ENCODE measurements at regions not wholly inside any gene's neighbourhood (a gene's known extent, or its start where the extent isn't known, plus 50 kb on each side); places are given as distances from the start of the nearest gene placed in this dataset.

- DNase-seq (ENCODE audit: low read depth in 1 of 2, low spot score in 2 of 2) (no peak), FAIRE-seq (no peak)
- Histone ChIP-seq H3K56ac (replicated peaks; ENCODE audit: insufficient read length, low read depth, low read length) (no peak overlapping the region), H2AFZ (ENCODE audit: low read length) (no peak overlapping the region), H3K4me3 (ENCODE audit: extremely low read depth in 1 of 4, insufficient read depth in 2 of 4, low read depth in 3 of 4, low read length in 4 of 4) (no peak overlapping the region), H3K36me3 (ENCODE audit: control insufficient read depth in 2 of 4, insufficient read depth in 4 of 4, low read length in 3 of 4) (no peaks in the 10 kb centered on the region), H2BK120ac (replicated peaks; ENCODE audit: low read depth, low read length) (no peak overlapping the region), H2BK5ac (ENCODE audit: low read depth, low read length) (no peak overlapping the region), H3K4me1 (replicated peaks in 1 of 4; ENCODE audit: control insufficient read depth in 3 of 4, insufficient read depth in 4 of 4, low read length in 3 of 4) (no peaks in the 10 kb centered on the region), H3K23me2 (ENCODE audit: low read depth, low read length) (no peaks in the 10 kb centered on the region), H3K79me2 (ENCODE audit: control insufficient read depth in 1 of 2, insufficient read depth in 2 of 2, low read length in 2 of 2) (no peaks in the 10 kb centered on the region), H2BK20ac (ENCODE audit: low read length) (no peak overlapping the region), H3K9me3 (ENCODE audit: insufficient read depth in 2 of 2, low read depth in 1 of 2, low read length in 1 of 2) (no peaks in the 10 kb centered on the region), H3K14ac (ENCODE audit: insufficient read length) (no peak overlapping the region), H3K79me1 (ENCODE audit: low read depth, low read length) (no peaks in the 10 kb centered on the region), H3K4ac (replicated peaks; ENCODE audit: insufficient read length, low read depth, low read length) (no peak overlapping the region), H3K4me2 (ENCODE audit: insufficient read depth in 1 of 2, low read depth in 2 of 2, low read length in 2 of 2) (no peak overlapping the region), H2BK15ac (ENCODE audit: low read length) (no peak overlapping the region), H3K9ac (replicated peaks in 1 of 4; ENCODE audit: extremely low read depth in 1 of 4, low read depth in 3 of 4, low read length in 3 of 4) (no peak overlapping the region), H4K5ac (ENCODE audit: insufficient read length, low read depth, low read length) (no peak overlapping the region), H2AK5ac (ENCODE audit: low read depth, low read length) (no peak overlapping the region), H3K23ac (ENCODE audit: insufficient read length) (no peak overlapping the region), H3K18ac (ENCODE audit: extremely low read depth, low read length) (no peak overlapping the region), H4K91ac (replicated peaks; ENCODE audit: insufficient read length, low read length) (no peak overlapping the region), H3K27me3 (replicated peaks in 1 of 4; ENCODE audit: control insufficient read depth in 3 of 4, extremely low read depth in 1 of 4, insufficient read depth in 3 of 4, low read length in 3 of 4) (no peaks in the 10 kb centered on the region), H2BK12ac (ENCODE audit: low read depth, low read length) (no peak overlapping the region), H4K8ac (ENCODE audit: extremely low read depth, insufficient read depth, low read length) (no peak overlapping the region), H3K27ac (ENCODE audit: low read depth, low read length) (no peak overlapping the region), H4K20me1 (replicated peaks in 1 of 2; ENCODE audit: control insufficient read depth in 1 of 2, insufficient read depth in 2 of 2, low read length in 2 of 2) (no peaks in the 10 kb centered on the region)
- ChIA-PET POLR2A (ENCODE audit: partially characterized antibody) (no interaction called here), CTCF (ENCODE audit: partially characterized antibody) (interaction anchor here (1.1 kb wide), 1 partner anchor 14 kb away, joined by 3 read pairs; no protein-coding TSS in a partner anchor)
- TF ChIP-seq TAF7 (optimal IDR thresholded peaks at IDR 0.05; ENCODE audit: borderline replicate concordance, low read depth, low read length), result no peak
- no peak for TF ChIP-seq BCL11A (IDR thresholded peaks at IDR 0.05; ENCODE audit: low read depth in 2 of 2, low read length in 2 of 2)
- 88% methylated on average over 2 of the region's 2 CpGs; no CpG with 5 or more reads in 1 of the 2 experiments for WGBS, 2 experiments (ENCODE audit: extremely low coverage in 1 of 2, insufficient coverage in 1 of 2, insufficient read length in 1 of 2, insufficient replicate concordance in 2 of 2, low coverage in 1 of 2, low lambda C conversion rate in 2 of 2, missing lambda C conversion rate in 1 of 2)
These were observed 238.3 kb downstream of the MAN2A1 start for GRCh38 chr5:109928046-109928445.
